DMS153 (cell line): ENCODE measurements at regions not wholly inside any gene's neighbourhood (a gene's known extent, or its start where the extent isn't known, plus 50 kb on each side); places are given as distances from the start of the nearest gene placed in this dataset.
A peak's percentile ranks its signal among the peaks of the same experiment; 100 is the strongest.
"Not testable (repeated sequence)": the region's sequence is repeated elsewhere in the genome, so short reads cannot be mapped to it uniquely, and the experiment has no call there.

ENCODE experiments used
- DNase-seq: peaks from one replicate; lab custom pipeline; 2025; lab: John Stamatoyannopoulos, UW

DNA sequence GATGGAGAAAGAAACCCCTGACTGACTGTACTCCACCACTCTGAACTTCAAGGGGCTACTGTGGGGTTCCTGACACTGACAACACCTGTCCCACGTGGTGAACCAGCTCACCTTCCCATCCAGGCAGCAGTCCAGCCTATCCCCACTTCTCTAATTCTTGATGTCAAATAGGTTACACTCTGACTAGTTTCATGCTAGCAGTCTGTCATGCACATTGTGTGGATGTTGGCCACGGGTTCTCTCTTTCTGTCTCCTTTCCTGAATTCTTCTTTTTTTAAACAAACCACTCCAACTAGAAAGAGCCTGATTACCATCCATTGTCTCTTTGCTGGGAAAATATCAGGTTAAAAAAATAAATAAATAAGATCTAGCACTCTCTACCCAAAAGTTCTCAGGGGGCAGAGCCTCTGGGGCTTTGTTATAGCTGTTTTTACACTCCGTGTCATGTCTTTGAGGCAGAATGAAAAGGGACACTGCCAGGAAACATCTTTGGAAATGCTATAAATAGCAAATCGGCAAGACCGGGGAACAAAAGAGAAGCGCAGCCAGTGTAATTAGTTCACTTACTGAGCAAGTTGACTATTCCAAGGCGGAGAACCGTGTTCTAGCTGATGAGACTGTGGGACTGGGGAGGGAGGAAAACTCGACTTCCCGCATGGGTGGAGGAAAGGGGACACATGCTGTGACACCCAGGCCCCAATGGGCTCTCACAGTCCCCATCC is 356.1 kb downstream of the OMA1 start:
- peak; percentile 43 for DNase-seq

DNA sequence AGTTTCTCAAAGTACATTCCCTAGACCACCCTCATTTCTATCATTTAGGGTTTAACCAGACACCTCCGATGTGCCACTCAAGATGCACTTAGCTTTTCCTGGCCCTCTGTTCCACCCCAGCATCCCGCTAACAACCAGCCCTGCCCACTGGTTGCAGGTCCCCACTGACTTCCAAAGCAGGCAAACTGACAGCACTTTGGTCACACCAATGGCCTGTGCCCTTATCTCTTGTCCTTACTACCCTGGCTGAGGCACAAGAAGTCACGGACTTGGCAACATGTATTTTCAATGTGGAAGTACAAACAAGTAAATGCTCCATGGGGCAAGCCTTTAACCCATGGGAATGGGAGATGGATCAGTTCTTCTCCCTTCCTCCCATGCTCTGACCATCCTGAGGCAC is 357.1 kb downstream of the OMA1 start:
- DNase-seq, result no peak

DNA sequence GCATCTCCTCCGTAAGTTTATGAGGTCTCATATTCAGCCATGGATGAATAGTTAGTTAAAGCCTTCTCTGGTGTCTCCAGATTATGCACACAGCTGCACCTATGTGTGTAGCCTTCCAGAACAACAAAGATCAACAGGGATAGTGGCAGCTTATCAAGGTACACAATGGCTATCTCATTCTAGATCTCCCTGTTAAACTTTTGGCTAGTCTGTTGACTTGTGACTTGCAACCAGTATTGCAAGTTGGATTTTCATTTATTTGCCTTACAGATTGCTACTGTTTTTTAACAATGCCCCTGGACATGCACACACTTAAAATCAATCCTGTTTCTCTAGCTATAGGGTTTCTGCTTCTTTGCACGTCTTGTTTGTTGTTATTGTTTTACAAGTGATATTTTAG is 363.2 kb downstream of the OMA1 start:
- DNase-seq, result no peak

DNA sequence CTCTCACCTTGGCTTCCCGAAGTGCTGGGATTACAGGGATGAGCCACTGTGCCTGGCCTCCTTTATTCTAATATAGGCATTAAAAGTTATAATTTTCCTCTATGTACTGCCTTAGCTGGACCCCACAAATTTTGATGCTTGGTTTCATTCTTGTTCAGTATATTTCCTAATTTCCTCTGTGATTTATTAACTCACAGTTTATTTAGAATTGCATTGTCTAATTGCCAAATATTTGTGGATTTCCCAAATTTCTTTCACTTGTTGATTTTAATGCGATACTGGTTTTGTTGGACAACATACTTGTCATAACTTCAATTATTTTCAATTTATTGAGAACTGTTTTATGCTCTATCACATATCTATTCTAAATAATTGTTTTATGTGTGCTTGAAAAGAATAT is 366.0 kb downstream of the OMA1 start:
- DNase-seq, result no peak

DNA sequence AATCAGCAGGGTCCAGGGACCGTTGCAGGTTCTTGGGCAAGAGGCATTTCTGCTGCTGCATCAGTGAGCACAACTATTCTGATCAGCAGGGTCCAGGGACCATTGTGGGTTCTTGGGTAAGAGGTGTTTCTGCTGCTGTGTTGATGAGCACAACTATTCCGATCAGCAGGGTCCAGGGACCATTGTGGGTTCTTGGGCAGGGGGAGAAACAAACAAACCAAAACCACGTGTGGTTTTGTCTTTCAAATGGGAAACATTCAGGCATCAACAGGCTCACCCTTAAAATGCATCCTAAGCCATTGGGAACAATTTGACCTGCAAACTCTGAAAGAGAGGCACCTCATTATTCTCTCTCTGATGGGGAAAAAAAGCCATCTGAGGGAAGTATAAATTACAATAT is 377.4 kb downstream of the OMA1 start:
- not testable (repeated sequence) for DNase-seq

DNA sequence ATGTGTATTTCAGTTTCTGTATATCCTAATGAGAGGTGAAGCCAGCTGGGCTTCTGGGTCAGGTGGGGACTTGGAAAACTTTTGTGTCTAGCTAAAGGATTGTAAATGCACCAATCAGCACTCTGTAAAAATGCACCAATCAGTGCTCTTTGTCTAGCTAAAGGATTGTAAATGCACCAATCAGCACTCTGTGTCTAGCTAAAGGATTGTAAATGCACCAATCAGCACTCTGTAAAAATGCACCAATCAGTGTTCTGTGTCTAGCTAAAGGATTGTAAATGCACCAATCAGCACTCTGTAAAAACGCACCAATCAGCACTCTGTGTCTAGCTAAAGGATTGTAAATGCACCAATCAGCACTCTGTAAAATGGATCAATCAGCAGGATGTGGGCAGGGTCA is 379.4 kb downstream of the OMA1 start:
- DNase-seq, result not testable (repeated sequence)

DNA sequence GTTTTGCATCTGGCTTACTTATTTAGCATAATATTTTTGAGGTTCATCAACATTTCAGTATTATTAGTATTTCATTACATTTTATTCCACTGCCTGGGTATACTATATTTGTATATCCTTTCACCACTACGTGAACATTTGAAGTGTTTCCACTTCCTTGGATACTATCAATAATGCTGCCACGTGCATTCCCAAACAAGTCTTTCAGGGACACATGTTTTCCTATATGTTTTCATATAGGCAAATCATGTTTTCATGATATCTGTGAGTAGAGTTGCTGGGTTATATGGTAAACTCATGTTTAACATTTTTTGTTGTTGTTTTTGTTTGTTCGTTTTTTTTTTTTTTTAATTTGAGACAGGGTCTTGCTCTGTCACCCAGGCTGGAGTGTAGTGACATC is 380.1 kb downstream of the OMA1 start:
- DNase-seq, result no peak

DNA sequence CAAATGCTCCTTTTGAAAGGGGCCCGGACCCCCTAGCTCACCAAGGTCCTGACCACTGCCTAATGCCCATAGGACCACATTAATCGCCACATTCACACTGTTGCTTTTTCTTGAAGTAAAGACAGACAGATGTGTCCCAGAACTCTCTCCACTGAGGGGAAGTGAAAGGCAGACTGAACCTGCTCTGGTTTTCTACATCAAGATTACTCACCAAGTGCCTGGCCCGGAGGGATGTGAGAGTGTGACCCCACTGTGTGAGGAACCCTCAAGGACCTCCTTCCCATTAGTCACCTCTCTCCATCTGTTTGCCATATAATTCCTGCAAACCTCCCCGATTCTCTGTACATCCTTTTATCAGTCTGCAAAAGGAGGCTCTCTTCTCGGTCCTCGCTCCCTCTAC is 381.5 kb downstream of the OMA1 start:
- no peak for DNase-seq

DNA sequence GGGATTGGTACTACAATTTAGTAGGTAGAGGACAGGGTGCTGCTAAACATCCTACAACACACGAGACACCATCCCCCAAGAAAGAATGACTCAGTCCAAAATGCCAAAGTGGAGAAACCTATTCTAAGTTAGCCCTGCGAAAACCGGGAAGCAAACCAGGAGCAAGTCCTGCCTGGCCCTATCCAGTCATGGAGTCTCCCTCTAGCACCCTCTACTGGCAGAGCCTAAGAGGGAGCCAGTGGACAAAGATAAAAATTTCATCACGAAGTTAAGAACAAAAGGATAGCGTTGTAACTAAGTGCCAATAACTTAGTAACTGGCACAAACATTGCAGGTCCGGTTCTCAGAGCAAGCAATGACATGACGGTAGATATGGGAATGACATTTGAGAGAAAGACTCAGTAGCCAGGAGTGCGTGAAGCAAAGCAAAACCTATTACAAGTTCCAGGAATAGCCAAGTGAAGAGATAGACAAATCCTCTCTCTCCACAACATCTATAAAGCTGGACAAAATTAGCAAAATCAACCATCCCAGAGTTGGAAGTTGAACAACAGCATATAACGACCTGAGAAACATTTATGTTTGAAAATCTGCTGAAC is 383.5 kb downstream of the OMA1 start:
- peak; percentile 37 for DNase-seq

DNA sequence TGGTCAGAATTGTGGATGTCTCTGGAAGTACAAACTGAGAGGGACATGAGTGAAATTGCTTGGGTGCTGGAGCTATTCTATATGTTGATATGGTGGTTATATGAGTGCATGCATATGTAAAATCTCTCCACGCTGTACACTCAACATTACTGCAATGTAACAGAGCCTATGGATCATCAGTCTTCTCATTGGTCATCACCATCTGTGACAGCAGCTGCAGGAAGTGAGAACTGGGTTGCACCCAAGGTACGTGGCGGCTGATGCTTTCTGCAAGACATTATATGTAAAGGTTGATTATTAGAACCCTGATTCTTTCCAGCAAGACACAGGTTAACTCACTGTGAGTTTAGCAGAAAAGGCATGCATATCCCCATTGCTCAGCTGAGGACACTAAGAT is 387.1 kb downstream of the OMA1 start:
- DNase-seq, result no peak

DNA sequence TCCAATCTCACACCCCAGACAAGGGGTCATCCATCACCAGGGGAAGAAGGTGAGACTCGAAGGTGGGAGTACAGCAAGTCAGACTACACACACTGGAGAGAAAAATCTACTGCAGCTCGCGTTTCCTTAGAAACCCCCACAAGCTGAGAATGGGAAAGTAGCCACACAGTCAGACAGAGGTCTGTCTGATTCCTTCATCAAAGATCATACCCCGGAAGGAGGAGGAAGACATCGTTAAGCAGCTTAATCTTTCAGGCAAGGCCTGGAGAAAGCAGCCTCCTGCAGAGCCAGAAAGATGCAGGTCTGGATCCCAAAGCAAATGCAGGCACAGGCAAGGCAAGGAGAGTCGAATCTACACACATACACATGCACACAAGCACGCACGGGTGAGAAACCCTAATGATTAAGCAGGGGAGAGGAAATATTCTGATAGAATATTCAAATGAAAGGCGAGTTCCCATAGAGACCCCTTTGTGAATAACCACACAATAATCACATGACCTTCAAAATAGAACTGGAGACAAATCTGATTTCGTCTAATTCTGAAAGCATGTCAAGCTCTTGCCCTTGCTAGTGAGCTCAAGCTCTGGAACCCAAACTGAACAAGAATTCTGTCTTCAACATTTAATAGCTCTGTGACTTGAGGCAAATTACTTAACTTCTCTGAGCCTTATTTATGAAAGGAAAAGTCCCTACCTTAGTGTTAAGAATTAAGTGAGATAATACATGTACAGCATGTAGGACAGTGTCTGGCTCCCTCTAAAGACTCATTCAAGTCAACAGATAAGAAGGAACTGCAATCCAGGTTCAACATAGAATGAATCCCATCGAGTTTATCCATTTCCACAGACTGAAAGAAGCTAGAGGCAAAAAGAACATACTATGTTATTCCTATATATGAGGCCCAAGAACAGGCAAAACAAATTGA is 387.8 kb downstream of the OMA1 start:
- DNase-seq, result no peak

DNA sequence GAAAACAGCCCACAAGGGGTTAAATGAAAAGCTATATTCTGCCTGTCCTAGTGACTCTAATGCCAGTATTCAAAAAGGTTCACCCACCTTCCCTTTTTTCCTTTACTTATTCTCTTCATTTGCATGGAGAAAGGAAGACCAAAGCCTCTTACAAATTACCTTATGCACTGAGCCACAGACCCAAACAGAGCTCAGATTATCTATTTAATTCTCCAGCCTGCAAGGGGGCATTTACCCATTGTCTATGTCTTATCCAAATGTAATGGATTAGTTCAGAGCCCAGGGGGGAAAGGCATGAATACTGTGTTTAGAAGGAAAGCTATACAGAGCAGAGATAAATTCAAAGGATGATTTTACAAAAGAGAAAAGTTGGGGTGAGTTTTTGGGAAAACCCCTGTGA is 388.5 kb downstream of the OMA1 start:
- DNase-seq, result no peak

DNA sequence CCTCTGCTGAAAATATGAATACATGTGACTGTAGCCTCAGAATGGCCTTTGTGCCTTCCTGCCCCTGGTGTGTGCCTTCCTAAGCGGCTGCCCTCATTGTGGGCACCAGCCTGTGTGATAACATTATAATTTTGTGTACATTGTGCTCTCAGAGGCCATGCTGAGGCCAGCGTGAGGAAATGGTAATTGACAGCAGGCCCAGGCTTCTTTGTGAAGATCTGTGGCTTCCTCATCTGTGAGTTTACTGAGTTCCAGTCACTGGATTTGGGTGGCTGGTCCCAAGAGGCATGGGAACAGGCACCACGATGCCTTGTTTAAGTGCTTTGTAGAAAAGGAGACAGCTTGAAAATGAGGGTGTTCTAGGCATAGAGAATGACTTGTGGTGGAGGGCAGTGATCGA is 389.3 kb downstream of the OMA1 start:
- DNase-seq, result peak; percentile 72

DNA sequence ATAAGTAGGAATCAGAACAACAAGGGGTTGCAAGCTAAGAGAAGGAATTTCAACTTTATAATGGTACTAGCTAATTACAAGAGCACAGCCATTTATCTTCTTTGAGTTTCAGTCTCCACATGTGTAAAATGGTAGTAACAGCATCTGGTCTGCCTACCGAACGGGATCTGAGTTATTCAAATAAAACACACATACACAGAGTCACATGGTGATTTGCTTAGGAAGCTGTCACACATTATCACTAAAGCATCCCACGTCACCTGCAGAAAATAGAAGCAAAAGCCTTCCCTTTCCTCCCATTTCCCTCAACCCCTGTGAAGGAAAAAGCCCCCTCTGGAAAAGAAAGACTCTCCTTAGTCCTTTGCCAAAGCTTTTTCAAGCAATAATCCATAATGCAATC is 389.7 kb downstream of the OMA1 start:
- no peak for DNase-seq

DNA sequence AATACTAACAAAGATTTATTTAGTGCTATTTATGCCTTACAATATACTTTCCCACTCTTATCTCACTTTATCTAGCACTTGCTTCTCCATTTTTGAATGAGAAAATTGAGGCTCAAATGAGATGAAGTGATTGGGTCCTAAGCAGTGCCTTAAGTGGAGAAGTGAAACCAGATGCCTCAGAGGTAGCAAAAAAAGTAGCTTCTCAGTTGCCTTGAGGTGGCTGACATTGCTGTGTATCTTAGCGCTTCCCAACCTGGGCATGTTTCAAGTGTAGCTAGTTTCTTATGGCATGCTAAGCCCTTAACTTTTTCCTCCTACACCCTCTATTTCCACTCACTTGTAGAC is 390.4 kb downstream of the OMA1 start:
- DNase-seq, result no peak

DNA sequence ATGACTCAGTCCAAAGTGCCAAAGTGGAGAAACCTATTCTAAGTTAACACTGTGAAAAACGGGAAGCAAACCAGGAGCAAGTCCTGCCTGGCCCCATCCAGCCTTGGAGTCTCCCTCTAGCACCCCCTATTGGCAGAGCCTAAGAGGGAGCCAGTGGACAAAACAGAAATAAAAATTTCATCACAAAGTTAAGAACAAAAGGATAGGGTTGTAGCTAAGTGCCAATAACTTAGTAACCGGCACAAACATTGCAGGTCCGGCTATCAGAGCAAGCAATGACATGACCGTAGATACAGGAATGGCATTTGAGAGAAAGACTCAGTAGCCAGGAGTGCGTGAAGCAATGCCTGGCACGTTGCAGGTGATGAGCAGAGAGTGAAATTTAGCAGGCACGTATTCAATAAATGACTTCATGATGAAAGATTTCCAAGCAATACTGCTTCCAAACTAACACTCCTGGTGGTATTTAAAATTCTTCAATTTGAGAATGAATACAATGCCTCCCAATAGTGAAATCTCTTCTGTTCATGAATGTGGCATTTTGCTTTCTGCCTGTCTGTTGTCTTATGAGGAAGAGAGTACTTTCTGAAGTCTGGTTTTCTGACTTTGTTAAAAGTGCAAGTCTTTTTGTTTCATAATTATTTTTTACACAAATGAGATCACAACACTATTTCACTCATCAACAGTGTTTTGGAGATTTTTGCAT is 391.0 kb downstream of the OMA1 start:
- DNase-seq, result no peak

DNA sequence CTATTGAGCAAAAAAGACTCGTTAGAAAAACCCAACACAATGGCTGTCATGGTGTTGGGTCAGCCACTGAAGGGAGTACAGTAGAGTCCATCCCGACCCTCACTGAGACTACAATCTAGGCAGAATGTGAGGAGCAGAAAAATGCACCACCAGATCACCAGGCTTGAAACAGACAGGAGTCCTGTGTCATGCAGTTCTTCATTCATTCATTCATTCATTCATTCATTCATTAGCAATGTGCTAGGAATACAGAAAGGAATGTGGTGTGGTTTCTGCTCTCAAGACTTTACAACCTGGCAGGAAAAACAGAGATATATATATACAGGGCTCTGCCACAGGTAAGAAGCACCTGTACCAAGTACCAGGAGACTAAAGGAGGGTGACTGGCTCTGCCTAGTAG is 392.3 kb downstream of the OMA1 start:
- no peak for DNase-seq

DNA sequence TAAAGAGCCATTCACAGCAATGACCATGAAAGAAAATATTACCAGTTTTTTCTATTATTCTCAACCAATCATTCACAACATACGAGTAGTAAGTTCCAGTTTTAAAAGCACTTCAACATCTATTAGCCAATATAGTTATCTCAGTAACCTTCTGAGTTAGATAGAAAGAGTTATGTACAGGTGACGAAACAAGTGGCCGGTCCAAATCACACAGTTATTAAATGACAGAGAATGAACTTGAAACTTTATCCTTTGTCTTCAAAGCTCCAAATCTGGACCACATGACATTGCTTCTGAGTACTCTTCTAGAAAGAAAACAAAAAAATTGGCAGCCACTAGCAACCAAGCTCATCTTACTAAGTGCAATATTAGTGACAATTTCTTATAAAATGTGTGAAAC is 393.8 kb downstream of the OMA1 start:
- no peak for DNase-seq

DNA sequence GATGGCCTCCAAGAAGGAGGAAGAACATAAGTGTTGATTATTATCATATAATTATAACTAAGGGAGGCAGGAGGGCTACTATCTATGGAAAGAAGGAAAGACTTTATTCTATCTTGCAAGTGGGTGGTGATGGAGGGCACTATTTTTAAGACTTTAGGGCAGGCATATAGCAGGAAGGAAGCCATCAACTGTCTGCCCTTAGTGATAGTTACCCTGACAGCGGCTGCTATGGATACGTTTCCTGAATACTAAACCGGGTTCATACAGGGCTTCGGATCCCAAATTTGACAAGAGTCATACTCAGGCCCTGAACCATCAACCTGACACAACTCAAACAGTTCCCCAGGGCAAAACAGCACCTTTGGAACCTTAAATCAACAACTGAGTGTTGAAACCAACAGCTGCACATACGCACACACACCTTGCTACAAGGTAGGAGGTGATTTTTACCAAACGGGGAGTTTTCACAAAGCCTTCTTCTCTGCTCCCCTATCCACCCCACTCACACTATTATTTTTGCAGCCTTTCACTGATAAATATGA is 397.2 kb downstream of the OMA1 start:
- no peak for DNase-seq

DNA sequence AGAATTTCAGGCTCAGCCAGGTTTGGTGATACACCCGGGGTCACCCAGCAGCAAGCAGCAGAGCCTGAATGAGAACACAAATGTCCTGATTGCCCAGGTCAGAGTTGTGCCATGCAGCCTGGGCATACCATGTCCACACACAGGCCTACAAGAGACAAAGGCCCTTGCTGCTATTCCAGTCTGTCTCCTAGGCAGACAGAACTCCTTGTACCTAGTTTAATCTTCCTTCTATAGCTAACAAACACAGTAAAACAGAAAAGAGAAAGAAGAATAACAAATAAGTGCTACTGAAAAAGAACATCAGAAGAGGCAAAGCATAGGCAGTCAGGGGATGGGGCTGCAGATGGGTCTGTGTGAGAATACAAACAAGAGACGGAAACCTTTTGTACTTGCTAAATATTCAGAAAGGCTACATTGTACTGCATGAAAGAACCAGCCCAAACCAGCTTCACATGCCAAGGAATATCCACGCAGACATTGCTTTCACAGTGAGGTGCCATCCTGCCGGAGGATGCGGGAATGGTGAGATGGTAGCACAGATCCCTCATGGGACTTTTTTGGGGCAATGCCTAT is 401.7 kb downstream of the OMA1 start:
- DNase-seq, result no peak

DNA sequence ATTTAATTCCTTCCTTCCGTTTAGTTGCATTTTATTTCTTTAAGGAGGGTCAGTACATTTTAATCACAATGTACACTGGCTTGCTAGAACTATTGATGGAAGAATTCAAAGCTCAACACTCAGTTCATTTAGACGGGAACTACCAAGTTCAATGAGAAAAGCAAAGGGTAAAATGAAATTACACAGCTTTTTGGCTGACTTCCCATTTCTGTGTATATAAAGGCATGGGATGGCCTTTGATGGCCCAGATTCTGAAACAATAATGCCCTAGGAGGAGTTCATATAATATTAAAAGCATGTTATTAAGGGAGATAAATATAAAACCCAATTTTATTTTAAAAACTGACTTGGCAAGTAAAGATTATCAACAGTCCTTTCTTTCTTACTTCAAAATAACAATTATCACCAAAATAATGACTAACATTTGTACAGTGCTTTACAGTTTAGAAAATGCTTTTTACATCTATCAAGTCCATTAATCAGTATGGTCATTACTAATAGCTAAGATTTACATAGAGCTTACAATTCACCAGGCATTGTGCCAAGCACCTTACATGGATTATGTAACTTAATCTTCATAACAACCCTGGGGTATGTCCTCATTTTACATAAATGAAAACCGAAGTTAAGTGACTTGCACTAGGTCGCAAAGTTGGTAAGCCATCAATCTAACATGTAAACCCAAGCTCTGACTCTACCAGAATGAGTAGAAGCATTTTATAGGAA is 402.4 kb downstream of the OMA1 start:
- no peak for DNase-seq
